ENCODE measurements at regions not wholly inside any gene's neighbourhood (a gene's known extent, or its start where the extent isn't known, plus 50 kb on each side); places are given as distances from the start of the nearest gene placed in this dataset.

- DNase-seq: no peak
- intact Hi-C loops (cut with micrococcal nuclease): no loop called here
- TF ChIP-seq, protein P1, sequence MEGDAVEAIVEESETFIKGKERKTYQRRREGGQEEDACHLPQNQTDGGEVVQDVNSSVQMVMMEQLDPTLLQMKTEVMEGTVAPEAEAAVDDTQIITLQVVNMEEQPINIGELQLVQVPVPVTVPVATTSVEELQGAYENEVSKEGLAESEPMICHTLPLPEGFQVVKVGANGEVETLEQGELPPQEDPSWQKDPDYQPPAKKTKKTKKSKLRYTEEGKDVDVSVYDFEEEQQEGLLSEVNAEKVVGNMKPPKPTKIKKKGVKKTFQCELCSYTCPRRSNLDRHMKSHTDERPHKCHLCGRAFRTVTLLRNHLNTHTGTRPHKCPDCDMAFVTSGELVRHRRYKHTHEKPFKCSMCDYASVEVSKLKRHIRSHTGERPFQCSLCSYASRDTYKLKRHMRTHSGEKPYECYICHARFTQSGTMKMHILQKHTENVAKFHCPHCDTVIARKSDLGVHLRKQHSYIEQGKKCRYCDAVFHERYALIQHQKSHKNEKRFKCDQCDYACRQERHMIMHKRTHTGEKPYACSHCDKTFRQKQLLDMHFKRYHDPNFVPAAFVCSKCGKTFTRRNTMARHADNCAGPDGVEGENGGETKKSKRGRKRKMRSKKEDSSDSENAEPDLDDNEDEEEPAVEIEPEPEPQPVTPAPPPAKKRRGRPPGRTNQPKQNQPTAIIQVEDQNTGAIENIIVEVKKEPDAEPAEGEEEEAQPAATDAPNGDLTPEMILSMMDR (IDR thresholded peaks at IDR 0.05; ENCODE audit: borderline replicate concordance): no peak
- H3K4me3 ChIP-seq: no peak overlapping the region
- no peak overlapping the region for H3K27ac ChIP-seq (replicated peaks)
- H3K36me3 ChIP-seq: no peaks in the 10 kb centered on the region
- peaks cover 13% of the 10 kb centered on the region for H3K9me3 ChIP-seq (replicated peaks)
- no peaks in the 10 kb centered on the region for H3K27me3 ChIP-seq (ENCODE audit: low read depth)
- no peaks in the 10 kb centered on the region for H3K4me1 ChIP-seq
Observed at GRCh38 chr16:8113843-8114242, 476.5 kb downstream of the TMEM114 start.

DNA sequence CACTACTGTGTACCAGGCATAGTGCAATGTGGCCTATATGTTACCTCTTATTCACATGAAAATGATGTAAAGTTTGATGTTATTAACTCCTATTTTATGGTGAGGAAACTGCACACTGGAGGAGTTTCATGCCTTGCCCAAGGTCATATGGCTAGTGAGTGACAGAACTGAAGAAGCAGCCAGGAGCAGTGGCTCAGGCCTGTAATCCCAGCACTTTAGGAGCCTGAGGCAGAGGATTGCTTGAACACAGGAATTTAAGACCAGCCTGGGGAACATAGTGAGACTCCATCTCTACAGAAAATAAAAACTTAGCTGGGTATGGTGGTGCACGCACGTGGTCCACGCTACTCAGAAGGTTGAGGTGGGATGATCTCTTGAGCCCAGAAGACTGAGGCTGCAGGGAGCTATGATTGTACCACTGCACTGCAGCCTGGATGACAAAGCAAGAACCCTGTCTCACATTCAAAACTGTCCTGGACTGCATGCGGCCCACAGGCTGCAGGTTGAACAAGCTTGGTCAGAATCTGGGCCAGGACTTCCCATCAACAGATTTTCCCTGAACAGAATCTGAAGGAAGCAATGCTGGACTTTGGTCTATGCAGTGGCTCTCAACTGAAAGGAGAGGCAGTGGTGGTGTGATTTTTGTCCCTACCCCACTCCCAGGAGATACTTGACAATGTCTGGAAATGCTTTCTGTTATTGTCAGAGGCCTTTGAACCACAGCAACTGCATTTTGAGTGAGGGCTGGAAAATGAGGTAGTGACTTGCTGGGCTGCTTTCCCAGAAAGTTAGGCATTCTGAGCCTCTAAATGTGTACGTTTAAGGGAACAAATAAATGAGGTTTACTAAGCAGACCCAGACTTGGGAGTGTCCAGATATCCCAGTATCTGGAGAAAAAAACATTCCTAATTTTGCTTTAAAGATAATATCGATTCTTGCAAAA, 479.5 kb downstream of the TMEM114 start:
- TF ChIP-seq, protein P1 (IDR thresholded peaks at IDR 0.05; ENCODE audit: borderline replicate concordance): no peak
- Histone ChIP-seq H3K27me3 (ENCODE audit: low read depth) (no peaks in the 10 kb centered on the region), H3K27ac (replicated peaks) (no peak overlapping the region), H3K4me1 (no peaks in the 10 kb centered on the region), H3K4me3 (no peak overlapping the region), H3K9me3 (replicated peaks) (peaks cover 13% of the 10 kb centered on the region), H3K36me3 (no peaks in the 10 kb centered on the region)
- DNase-seq: no peak
- intact Hi-C loops (cut with micrococcal nuclease): no loop called here

DNA sequence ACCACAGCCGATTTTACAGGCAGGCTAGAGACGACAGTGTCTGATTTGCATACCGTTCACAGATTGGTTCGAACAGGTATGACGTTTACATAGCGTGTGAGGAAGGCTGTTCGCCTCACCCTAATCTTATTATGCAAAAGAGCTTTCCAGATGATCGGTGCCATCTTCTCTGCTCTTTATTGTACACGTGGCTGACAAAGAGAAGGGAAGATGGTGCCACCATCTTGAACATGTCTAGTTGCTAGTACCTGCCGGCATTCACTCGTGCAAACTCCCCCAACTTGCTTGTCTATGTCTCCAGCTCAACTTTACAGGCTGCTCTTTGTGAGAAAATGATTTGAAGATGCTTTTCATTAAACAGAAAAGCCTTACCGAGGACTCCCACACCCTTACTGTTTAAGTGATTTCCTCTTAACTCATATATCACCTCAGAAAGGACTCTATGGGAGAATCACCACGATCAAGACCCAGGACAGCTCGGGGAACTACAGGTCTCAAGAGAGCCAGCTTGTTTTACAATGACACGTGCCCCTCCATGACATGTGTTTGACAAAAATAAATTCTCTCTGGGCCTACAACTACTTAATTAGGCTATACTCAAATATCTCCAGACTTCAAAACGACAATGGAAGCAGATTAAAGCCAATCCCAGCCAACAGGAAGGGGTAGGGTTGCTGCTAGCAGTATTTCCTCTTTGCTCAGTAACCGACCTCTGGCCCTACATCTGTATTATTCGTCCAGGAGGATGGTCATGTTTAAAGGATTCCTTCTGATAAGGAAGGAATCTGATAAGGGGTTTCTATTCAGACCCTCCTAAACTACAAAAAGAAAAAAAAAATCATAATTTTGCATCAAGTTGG, 480.6 kb downstream of the TMEM114 start:
- Histone ChIP-seq H3K4me3 (no peak overlapping the region), H3K4me1 (no peaks in the 10 kb centered on the region), H3K36me3 (no peaks in the 10 kb centered on the region), H3K9me3 (replicated peaks) (peaks cover 13% of the 10 kb centered on the region), H3K27ac (replicated peaks) (no peak overlapping the region), H3K27me3 (ENCODE audit: low read depth) (no peaks in the 10 kb centered on the region)
- DNase-seq: no peak
- intact Hi-C loops (cut with micrococcal nuclease): no loop called here
- TF ChIP-seq, protein P1 (IDR thresholded peaks at IDR 0.05; ENCODE audit: borderline replicate concordance): no peak

GRCh38 chr16:8108991-8109509, 481.3 kb downstream of the TMEM114 start:
- H3K4me1 ChIP-seq: no peaks in the 10 kb centered on the region
- H3K36me3 ChIP-seq: no peaks in the 10 kb centered on the region
- H3K27ac ChIP-seq (replicated peaks): no peak overlapping the region
- intact Hi-C loops (cut with micrococcal nuclease): no loop called here
- peaks cover 13% of the 10 kb centered on the region for H3K9me3 ChIP-seq (replicated peaks)
- no peak overlapping the region for H3K4me3 ChIP-seq
- no peak for DNase-seq
- H3K27me3 ChIP-seq (ENCODE audit: low read depth): no peaks in the 10 kb centered on the region
- TF ChIP-seq, protein P1 (IDR thresholded peaks at IDR 0.05; ENCODE audit: borderline replicate concordance): no peak

GRCh38 chr16:8107296-8107695, 483.0 kb downstream of the TMEM114 start:
- intact Hi-C loops (cut with micrococcal nuclease): no loop called here
- no peak for DNase-seq
- TF ChIP-seq, protein P1 (IDR thresholded peaks at IDR 0.05; ENCODE audit: borderline replicate concordance): no peak
- Histone ChIP-seq H3K27me3 (ENCODE audit: low read depth) (no peaks in the 10 kb centered on the region), H3K4me1 (no peaks in the 10 kb centered on the region), H3K27ac (replicated peaks) (no peak overlapping the region), H3K4me3 (no peak overlapping the region), H3K36me3 (no peaks in the 10 kb centered on the region), H3K9me3 (replicated peaks) (no peaks in the 10 kb centered on the region)
